Activated CD4-positive, alpha-beta T cell treated with anti-CD3 and anti-CD28 coated beads for 24 hours (primary cell): ENCODE measurements at regions not wholly inside any gene's neighbourhood (a gene's known extent, or its start where the extent isn't known, plus 50 kb on each side); places are given as distances from the start of the nearest gene placed in this dataset.

ENCODE experiments used
- DNase-seq, 2 donors: peaks; one replicate each; pipeline ENCODE4 v3.0.0-alpha.2; 2020; ENCODE audit warnings: low read depth in 2 of 2

DNA sequence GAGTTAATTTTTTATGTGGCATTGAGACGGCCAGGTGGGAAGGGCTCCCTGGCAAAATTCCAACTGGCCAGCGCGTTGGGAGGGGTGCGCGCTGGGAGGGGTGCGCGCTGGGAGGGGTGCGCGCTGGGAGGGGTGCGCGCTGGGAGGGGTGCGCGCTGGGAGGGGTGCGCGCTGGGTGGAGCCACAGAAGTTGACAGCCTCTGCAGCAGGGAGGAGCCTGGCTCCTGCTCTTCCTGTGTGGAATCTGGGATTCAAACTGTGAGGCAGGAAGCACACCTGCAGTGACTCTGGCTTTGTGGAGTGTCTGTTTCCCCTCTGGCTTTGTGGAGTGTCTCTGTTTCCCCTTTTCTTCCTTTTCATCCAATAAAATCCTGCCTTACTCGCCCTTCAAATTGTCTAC is 147.9 kb upstream of the CBLN2 start:
- DNase-seq, result no peak

DNA sequence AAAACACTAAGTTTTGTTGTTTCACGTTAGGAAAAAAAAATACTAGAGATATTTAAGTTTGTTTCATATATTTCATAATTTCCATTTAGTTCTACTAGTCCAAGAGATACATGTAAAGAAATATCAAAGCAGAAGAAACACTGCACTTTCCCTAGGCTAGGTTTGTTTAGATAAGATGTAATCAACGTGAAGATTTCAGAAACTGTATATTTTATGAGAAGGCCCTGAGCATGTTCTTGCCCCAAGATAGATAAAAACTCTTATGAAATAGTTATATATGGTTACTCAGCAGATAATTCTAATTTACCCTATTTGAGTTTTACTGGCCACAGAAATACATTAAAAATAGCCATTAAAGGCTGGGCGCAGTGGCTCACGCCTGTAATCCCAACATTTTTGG is 143.6 kb upstream of the CBLN2 start:
- no peak for DNase-seq

DNA sequence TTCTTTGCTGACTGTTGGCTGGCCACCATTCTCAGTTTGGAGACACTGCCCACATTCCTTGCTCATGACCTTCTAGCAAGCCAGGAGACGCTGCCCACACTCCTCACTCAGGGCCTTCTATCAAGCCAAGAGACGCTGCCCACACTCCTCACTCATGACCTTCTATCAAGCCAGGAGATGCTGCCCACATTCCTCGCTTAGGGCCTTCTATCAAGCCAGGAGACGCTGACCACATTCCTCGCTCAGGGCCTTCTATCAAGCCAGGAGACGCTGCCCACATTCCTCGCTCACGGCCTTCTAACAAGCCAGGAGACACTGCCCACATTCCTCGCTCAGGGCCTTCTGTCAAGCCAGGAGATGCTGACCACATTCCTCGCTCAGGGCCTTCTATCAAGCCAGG is 131.3 kb upstream of the CBLN2 start:
- no peak for DNase-seq

DNA sequence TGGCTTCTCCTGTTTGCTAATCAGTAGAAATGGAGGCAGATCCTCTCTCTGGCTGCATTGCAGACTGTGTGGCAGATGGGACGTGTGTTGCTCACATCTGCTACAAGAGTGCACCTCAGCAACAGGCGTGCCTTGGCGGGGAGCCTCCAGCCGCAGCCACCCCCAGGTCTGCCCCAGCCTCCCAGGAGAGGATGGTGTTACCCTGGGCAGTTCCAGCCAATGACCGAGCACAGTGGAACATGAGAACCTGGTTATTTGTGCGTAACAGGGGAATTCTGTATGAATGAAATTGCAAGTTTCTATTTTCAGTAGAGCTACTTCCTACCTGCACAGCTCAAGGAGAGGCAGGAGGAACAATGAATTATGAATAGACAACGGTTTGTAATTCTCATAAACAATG is 130.6 kb upstream of the CBLN2 start:
- no peak for DNase-seq

DNA sequence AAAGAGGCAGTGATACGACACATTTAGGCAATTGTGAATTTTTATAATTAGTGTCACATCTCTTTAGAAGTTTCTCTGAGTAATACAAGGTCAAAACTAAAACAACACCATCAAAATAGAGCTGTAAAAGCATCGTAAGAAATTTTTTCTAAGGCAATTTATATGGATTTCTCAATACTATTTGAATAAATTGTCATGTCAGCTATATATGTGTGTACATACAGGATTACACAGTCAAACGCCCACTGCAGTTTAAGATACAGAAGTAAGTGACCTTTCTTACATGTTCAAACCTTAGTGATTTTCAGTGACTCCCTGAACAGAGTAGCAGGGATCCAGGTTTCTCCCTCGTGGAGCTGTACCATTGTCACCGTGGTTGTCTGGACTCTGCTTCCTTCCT is 129.1 kb upstream of the CBLN2 start:
- no peak for DNase-seq

DNA sequence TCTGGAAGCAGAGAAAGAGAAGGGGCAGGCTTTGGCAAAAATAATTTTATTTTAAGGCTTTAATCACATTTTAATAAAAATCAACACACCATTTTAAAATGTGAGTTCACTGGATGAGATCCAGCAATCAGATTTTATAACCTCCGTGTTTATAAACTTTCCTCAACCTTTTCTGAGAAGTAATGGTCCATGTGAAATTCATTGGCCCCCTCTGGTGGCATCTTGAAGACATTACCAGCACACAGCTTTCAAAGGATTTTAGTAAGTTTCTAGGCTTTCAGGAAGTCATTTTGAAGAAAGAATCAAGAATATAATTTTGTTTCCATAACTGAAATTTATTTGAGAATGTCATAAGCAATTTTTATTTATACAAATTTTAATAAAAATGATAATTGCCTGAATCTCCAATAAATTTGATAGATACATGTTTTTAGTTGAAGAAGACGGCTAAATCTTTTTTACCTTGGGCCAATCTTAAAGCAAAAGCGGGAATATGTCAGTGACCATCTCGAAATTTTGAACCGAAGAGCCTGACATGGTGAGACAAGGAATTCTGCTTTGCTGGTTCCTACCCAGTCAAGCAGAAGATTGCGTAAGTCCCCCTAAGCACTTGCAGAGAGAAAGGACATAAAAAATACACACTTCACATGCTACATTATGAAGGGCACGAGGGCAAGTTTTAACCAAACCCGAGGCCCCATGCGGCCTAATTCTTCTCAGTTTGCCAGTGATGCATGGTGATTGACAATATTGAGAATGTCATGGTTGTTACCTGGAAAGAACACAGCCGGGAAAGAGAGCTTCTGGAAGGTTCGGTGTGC is 128.4 kb upstream of the CBLN2 start:
- no peak for DNase-seq

DNA sequence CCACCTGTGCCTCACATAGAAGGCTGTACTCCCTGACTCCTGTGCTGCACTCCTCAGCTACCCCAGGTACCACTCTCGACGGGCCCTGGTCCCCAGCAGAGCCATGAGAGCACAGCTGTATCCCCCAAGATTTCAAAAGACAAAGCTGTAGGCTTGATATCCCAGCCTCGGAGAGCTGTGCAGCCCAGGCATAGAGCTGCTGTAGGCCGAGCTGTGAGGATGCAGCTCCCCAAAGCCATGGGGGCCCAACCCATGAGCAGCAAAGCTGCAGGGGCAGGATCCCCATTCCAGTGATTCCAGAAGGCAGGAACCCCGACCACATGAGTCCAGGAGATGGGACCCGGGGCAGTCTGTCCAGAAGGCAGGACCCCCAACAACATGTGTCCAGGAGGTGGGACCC is 123.8 kb upstream of the CBLN2 start:
- no peak for DNase-seq

DNA sequence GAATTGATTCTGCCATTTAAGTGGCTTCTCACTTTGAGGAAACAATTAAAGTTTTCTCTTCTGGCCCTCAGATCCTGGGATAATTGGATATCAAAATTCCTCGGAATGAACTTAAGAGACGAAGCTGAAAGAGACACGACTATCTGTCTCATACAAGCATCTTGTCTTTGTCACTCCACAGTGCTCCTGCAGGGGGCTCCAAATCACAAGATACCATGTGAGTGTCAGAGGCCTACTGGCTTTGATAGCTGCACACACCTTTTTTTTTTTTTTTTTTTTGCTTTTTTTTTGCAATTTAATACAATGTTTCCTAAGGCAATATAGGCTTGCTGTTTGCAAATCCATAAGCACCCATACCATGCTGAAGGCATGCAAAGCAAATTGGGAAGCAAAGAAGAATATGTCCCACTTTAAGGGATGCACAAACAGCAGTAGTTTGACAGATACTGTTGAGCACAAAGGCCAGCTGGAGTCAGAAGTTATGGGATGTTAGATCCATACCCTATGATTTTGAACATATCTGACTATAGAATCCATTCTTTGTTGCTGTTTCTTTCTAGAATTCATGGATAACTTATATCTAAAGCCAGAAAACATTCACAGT is 109.0 kb upstream of the CBLN2 start:
- DNase-seq, result peak; percentile 1 to 38

DNA sequence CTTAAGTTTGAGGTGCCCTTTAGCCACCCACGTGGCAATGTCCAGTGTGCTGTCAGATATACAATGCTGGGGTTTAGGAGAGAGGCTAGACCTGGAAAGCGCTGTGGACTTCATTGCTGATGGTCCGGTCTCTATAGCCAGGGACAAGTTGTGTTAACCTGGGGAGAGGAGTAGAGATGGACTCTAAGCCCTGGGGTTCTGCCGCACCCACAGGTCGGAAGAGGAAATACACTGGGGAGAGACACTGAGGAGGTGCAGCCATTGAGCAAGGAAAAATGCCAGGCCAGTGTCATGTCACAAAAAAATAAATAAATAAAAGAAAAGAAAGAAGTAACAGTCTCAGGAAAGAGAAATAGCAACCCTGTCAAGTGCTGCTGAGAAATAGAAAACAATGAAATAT is 106.9 kb upstream of the CBLN2 start:
- no peak for DNase-seq

DNA sequence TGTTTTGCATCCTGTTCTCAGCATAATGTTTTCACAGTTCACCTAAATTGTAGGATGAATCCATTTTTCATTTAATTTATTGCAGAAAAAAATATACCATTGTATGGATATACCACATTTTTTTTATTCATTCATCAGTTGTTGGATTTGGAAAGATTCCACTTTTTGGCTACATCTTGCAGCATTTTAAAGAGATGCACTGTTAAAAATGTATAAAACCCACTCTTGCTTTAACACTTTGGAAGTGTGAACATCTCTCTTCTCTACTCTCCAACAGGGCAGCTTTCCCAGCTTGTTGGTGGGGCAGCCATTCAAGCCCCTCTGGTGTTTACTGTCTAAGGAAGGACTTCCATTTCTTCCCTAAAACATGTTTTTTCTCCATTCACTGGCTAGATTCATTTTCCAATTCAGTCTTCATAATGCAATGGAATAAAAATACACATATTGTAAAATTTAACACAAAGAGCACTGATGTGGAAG is 104.4 kb upstream of the CBLN2 start:
- no peak for DNase-seq

DNA sequence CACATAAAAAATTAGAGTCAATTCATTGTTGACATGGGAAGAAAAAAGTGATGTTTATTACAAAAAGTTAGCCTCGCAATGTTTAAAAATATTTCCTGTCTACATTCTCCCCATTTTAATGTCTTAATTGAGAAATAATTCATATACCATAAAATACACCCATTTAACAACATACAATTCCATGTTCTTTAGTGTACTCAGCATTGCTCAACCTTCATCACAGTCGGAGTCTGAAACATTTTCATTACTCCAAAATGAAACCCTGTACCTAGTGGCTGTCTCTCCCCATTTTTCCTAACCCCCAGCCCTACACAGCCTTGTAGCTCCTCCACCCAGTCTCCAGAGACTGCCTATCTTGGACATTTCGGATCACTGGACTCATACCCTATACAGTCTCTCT is 103.9 kb upstream of the CBLN2 start:
- DNase-seq, result no peak

DNA sequence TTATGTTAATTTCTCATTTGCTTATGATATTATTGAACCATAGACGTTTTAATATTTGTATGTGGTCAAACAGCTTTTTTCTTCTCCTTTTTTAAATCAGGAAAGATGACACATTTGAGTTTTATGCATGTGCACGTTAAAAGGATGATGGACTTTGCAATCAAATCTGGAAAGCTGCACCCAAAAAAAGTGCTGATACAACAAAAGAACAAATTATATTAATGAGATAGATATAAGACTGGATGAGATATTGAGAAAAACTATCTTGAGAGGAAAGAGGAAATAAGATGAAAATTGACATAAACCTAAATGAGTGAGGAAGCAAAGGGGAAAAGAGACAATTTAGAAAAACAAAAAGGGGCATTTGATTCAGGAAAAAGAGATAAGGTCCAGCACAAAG is 96.4 kb upstream of the CBLN2 start:
- no peak for DNase-seq

DNA sequence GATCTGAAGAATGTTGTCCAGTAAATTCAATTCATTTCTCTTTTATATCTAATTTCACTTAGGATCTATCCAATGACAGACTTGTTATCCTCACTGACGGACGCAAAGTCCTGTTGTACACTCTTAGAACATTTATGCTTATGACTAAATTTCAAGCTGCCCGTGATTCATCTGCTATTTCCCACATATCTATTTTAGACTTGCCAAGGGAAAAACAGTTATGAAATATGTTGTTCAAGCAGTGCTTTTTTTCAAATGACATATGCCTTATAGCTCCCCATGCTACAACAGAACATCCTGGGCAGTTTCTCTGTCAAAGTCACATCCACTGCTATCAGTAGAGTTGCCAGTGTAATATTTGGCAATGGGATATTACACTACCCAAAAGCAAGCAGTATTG is 94.2 kb upstream of the CBLN2 start:
- no peak for DNase-seq

DNA sequence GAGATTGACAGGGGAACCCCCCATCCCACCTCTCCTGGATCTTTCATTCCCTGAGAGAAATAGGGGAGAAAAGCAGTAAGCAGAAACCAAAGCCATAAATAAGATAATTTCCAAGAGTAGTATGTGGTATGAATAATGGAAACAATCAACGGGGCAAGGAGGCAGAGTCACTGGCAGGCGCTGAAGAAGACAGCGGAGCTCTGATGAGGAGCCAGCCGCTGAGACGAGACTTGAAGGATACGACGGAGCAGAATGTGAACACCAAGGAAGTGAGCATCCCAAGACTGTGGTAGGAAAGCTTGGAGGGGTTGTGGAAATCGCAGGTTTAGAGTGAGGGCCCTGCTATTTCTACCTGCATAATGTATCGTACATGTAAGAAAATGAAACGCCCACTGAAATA is 93.6 kb upstream of the CBLN2 start:
- DNase-seq, result no peak

DNA sequence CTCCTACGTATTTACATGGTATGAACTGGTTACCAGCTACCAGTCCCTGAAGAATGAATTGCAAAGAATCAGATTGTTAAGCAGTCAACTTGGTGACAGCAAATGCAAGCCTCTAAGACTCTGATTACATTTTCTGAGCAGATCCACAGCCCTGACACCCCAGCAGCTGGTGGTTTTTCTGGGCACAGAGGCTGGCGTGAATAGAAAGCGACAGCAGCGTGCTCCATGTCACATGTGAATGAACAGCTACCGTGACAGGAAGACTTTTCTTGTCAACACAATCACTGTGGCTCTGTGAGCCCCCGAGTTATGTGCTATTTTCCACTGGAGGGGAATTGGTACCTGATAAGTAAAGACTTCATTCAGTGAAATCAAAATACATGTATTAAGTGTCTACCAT is 93.2 kb upstream of the CBLN2 start:
- DNase-seq, result no peak

DNA sequence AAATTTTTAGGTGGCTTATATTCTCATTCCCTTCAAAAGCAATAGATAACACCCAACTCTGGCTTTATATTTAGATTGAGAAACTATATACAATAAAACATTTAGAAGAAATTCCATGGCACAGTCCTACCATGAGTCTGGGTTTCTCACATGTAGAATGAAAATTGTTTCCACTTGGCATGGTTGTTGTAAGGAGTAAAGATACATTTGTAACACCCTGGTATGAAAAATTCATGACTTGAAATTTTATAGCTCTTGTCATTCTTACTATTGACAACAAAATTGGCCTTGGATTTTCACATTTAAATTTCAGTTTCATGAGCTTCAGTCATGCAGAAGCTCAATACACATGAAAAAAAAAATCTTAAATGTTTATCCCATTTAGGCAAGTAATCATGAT is 92.5 kb upstream of the CBLN2 start:
- DNase-seq, result no peak

DNA sequence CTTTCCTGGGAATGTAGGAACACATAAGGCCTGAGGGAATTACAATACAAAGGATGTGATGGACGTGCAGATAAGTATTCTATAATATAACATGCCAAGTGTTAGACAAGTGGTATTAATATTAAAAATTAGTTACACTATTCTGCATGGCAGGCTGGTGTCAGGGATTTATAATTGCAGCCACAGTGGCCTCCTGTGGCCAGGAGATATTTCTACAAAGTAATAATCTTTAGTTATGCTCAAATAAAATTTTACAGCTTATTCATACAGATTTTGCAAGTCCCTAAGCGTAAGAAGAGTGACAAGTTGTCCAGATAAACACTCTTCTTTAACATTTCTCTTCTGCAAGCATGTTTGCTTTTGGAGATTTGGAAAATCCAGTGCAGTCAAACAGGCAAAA is 90.4 kb upstream of the CBLN2 start:
- DNase-seq, result no peak

DNA sequence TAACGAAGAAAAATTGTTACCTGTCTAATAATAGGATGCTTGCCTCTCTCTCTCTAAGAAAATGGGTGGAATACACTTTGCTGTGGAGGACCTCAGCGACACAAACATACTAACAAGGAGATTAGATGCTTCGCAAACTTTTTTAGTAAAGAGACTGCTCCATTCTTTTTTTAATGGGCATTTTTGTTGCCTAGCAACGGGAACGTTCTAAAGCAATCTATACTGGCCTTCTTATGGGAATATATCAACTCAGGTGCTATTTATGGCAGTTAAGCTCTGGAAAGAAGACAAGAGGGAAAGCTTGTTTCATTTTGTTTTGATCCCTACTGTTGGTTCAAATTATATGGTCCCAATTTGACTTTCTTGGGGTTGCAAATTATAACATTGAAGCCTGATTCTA is 86.8 kb upstream of the CBLN2 start:
- no peak for DNase-seq

DNA sequence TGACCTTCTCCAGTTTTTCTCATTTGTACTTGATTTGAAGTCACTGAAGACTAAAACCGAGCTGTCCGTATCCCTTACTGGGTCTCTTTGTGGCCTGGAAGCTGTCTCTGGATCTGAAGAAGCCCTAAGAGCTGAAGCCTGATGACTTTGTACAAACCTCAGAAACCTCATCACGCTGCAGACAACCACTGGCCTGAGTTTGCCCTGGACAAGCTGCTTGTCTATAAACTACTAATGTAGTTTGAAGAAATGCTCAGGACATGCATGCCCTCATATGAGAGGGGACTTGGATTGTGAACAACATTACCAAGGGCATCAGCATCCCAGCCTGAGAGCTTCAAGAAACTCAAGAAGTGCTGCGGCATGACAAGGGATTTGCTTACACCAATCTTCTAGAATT is 79.3 kb upstream of the CBLN2 start:
- DNase-seq, result no peak

DNA sequence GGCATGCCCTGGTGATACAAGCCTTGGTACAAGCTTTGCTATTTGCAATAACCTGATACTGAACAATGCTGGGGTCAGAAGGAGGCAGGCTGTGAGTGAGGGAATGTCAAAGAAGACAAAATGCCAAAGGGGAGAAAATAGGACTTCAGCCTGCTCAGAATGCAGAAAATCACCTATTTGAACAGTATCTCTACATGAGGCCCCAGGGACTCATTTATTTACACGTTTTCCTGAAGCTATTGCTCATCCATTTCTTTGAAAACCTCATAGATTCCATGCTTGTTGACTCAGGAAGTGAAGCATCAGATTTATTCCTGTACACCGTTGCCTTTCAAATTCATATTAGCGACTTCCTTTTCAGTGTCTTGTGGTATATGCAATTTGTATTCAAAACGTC is 69.4 kb upstream of the CBLN2 start:
- no peak for DNase-seq

DNA sequence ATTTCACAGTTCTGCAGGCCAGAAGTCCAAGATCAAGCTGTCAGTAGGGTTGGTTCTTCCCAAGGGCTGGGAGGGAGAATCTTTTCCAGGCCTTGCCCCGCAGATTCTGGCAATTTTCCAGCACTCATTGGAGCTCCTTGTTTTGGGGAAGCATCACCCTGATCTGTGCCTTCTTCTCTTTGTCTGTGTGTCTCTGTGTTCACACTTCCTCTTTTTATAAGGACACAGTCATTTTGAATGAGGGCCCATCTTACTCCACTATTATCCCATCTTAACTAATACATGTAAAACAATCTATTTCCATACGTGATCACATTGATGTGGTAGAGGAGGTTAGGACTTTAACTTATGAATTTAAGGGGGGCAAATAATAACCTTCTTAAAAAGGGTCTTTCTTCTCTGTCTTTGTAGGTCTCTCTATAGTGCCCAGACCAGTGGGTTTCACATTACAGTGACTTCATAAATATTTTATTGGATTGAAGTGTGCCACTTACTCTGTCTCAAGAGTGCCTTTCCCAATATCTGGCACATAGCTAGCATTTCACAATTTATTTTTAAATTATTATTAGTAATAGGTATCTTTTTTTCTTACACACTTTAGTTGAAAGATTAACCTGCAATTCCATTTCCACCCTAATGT is 68.9 kb upstream of the CBLN2 start:
- no peak for DNase-seq

DNA sequence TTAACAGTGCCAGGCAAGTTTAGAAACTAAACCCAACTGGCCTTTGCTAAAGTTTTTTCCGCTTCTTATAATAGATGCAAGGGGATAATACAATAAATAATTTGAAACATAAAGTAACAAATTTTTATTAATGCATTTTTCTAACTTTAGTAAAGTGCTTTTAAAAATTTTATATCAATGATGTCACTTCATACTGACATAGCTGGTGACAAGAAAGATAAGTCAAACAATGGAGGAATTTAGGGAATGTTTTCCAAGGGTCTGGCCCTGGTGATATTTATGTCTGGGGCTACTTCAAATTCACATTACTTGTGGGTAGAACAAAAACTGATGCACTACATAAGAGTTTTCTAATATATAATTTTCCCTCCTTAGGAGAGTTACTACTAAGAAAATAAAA is 61.2 kb upstream of the CBLN2 start:
- DNase-seq, result no peak

DNA sequence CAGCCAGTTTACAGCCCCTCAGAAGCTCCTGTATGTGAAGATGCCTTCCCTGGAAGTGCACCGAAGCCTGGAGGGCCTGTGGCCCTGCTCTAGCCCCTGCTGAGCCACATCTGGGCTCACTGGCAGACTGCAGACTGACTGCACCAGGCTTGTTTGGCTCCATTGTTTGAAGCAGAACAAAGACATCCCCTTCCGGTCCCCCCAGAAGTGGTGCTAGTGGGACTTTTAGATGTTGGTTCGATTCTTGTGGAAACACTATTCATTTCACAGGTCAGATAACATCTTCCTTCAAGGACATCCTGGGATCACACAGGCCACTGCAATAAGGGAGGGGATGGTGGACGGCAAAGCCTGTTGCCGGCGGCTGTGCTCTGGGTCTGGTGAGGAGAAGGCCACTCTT is 57.8 kb upstream of the CBLN2 start:
- no peak for DNase-seq
